HG02642 (cell line): ENCODE measurements at regions not wholly inside any gene's neighbourhood (a gene's known extent, or its start where the extent isn't known, plus 50 kb on each side); places are given as distances from the start of the nearest gene placed in this dataset.
A peak's percentile ranks its signal among the peaks of the same experiment; 100 is the strongest.

Experiments used
- ATAC-seq: cut with Tn5 transposase; IDR thresholded peaks from one replicate; pipeline ENCODE4 v1.9.1; 2021; ENCODE audit warnings: mild to moderate bottlenecking; ENCODE audit not compliant: unreplicated experiment, poor library complexity

DNA sequence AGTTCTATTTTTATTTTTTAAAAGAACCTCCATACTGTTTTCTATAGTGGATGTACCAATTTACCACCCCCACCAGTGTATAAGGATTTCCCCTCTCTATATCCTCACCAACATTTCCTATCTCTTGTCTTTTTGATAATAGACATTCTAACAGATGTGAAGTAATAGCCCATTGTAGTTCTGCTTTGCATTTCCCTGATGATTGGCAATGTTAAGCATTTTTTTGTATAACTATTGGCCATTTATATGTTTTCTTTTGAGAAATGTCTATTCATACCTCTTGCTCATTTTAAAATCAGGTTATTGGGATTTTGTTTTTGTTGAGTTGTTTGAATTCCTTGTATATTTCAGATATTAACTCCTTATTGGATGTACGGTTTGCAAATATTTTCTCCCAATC lies 251.1 kb upstream of the HTR2C start:
- no peak for ATAC-seq

- no peak for ATAC-seq
Observed at GRCh38 chrX:114334473-114334982, 249.4 kb upstream of the HTR2C start.

- ATAC-seq, result no peak
Observed at GRCh38 chrX:114338870-114339269, 245.0 kb upstream of the HTR2C start.

- peak; percentile 79 for ATAC-seq
Observed at GRCh38 chrX:114344756-114345349, 239.0 kb upstream of the HTR2C start.

GRCh38 chrX:114361076-114361725 lies 222.7 kb upstream of the HTR2C start:
- ATAC-seq, result no peak

DNA sequence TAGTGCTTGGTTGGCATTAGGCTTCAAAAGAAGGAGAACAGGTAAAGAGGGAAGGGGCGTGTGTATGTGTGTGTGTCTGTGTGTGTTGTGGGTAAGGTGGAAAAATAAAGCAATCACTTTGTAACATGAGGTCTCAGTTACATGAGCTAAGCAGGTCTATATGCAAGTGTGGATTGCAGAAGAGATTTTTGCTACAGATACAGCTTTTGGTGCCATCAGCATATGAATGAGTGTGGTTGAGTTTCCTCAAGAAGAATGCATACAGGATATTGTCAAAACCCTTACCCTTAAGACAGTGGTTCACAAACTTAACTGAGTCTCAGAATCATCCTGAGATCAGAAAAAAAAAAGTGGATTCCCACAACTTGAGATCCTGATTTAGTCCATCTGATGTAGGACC lies 220.5 kb upstream of the HTR2C start:
- ATAC-seq, result no peak

- no peak for ATAC-seq
Observed at GRCh38 chrX:114365065-114365834, 218.6 kb upstream of the HTR2C start.

DNA sequence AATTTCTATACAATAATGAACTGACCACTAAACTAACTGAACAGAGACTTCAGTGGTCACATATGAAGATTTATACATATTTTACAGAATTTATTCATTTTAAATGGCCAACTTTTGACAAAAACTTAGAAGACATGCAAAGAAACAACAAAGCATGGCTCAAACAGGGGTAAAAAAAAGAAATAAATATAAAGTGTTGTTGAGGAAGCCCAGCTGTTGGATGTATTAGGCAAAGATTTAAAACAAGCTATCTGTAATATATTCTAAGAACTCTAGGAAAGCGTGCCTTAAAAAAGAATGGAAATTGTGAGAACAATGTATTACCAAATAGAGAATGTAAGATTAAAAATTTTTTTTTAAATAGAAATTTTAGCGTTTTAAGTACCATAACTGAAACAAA lies 210.9 kb upstream of the HTR2C start:
- no peak for ATAC-seq

DNA sequence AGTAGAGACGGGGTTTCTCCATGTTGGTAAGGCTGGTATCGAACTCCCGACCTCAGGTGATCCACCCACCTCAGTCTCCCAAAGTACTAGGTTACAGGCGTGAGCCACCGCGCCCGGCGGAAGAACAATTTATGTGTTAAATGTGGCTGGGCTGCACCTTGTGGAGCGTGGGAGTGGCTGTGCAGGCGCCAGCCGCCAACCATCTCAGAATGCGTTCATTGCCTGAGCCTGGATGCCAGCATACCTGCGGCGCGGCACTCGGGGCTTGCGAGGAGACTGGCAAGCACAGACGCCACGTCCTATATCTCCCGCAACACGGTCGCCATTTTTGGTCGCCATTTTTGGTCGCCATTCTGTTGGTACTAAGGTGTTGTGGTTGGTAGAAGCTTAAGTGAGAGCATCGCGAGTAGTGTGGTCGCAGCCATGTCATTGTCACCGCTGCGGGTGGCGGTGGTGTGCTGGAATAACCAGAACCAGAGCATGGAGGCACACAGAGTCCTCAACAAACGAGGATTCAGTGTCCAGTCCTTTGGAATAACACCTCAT lies 193.6 kb upstream of the HTR2C start:
- no peak for ATAC-seq
